ENCODE measurements at regions not wholly inside any gene's neighbourhood (a gene's known extent, or its start where the extent isn't known, plus 50 kb on each side); places are given as distances from the start of the nearest gene placed in this dataset.

DNA sequence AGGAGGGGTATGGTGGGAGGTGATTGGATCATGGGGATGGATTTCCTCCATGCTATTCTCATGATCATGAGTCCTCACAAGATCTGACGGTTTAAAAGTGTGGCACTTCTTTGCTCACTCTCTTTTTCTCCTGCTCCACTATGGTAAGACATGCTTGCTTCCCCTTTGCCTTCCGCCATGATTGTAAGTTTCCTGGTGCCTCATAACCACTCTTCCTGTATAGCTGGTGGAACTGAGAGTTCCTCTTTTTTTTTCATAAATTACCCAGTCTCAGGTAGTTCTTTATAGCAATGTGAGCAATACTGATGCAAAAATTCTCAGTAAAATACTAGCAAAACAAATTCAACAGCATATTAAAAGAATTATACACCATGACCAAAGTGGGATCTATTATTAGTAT, 728.5 kb upstream of the SLC8A1 start:
- TF ChIP-seq CTCF (IDR thresholded peaks at IDR 0.05) (no peak), POLR2AphosphoS5 (IDR thresholded peaks at IDR 0.05) (no peak), POLR2A (IDR thresholded peaks at IDR 0.05) (no peak)

Data from stomach (tissue), 4 donors.